ENCODE measurements at regions not wholly inside any gene's neighbourhood (a gene's known extent, or its start where the extent isn't known, plus 50 kb on each side); places are given as distances from the start of the nearest gene placed in this dataset.

- Histone ChIP-seq H3K9me2 (ENCODE audit: insufficient read depth) (no peaks in the 10 kb centered on the region), H3K4me3 (no peak overlapping the region), H3K79me2 (ENCODE audit: low read depth) (no peaks in the 10 kb centered on the region), H3K27me3 (ENCODE audit: insufficient read depth, low read depth) (peaks cover 30% of the 10 kb centered on the region; the same call in 1 of the 2 replicates), H3K4me2 (no peak overlapping the region), H3K27ac (no peak overlapping the region), H3K9me3 (ENCODE audit: insufficient read depth, low read depth) (no peaks in the 10 kb centered on the region), H4K20me1 (ENCODE audit: insufficient read depth) (no peaks in the 10 kb centered on the region), H2AFZ (no peak overlapping the region), H3K36me3 (ENCODE audit: low read depth) (no peaks in the 10 kb centered on the region), H3K4me1 (replicated peaks; ENCODE audit: insufficient read depth) (no peaks in the 10 kb centered on the region), H3F3A (ENCODE audit: insufficient read depth, low read depth) (no peaks in the 10 kb centered on the region)
- intact Hi-C loops (cut with micrococcal nuclease; ENCODE audit: unreplicated experiment), result no loop called here
- CTCF ChIA-PET, result no interaction called here
- no peak for DNase-seq
- no peak for TF ChIP-seq CTCF (conservative IDR thresholded peaks at IDR 0.05)
- no peak for TF ChIP-seq EZH2 (IDR thresholded peaks at IDR 0.05; ENCODE audit: low read depth)
- POLR2A ChIA-PET (ENCODE audit: unreplicated experiment), result no interaction called here
- no TSS peak for BruUV-seq (replicated peaks)
Observed at GRCh38 chr4:17251101-17251500, 260.8 kb downstream of the QDPR start.

GRCh38 chr4:17250591-17250990 is 261.3 kb downstream of the QDPR start:
- H3F3A ChIP-seq (ENCODE audit: insufficient read depth, low read depth), result no peaks in the 10 kb centered on the region
- no peak for DNase-seq
- no peaks in the 10 kb centered on the region for H3K36me3 ChIP-seq (ENCODE audit: low read depth)
- H4K20me1 ChIP-seq (ENCODE audit: insufficient read depth), result no peaks in the 10 kb centered on the region
- H3K9me2 ChIP-seq (ENCODE audit: insufficient read depth), result no peaks in the 10 kb centered on the region
- no peaks in the 10 kb centered on the region for H3K4me1 ChIP-seq (replicated peaks; ENCODE audit: insufficient read depth)
- H2AFZ ChIP-seq, result no peak overlapping the region
- intact Hi-C loops (cut with micrococcal nuclease; ENCODE audit: unreplicated experiment), result no loop called here
- no peaks in the 10 kb centered on the region for H3K9me3 ChIP-seq (ENCODE audit: insufficient read depth, low read depth)
- H3K79me2 ChIP-seq (ENCODE audit: low read depth), result no peaks in the 10 kb centered on the region
- no peak overlapping the region for H3K4me3 ChIP-seq
- H3K27ac ChIP-seq, result no peak overlapping the region
- TF ChIP-seq EZH2 (IDR thresholded peaks at IDR 0.05; ENCODE audit: low read depth), result no peak
- TF ChIP-seq CTCF (conservative IDR thresholded peaks at IDR 0.05), result no peak
- peaks cover 25% of the 10 kb centered on the region; the same call in 1 of the 2 replicates for H3K27me3 ChIP-seq (ENCODE audit: insufficient read depth, low read depth)
- CTCF ChIA-PET, result no interaction called here
- BruUV-seq (replicated peaks), result no TSS peak
- POLR2A ChIA-PET (ENCODE audit: unreplicated experiment), result no interaction called here
- H3K4me2 ChIP-seq, result no peak overlapping the region

- intact Hi-C loops (cut with micrococcal nuclease; ENCODE audit: unreplicated experiment), result no loop called here
- TF ChIP-seq EZH2 (IDR thresholded peaks at IDR 0.05; ENCODE audit: low read depth) (no peak), CTCF (conservative IDR thresholded peaks at IDR 0.05) (no peak)
- no peaks in the 10 kb centered on the region for H4K20me1 ChIP-seq (ENCODE audit: insufficient read depth)
- H2AFZ ChIP-seq, result no peak overlapping the region
- no peak overlapping the region for H3K4me2 ChIP-seq
- no peaks in the 10 kb centered on the region for H3K27me3 ChIP-seq (ENCODE audit: insufficient read depth, low read depth)
- no peaks in the 10 kb centered on the region for H3K4me1 ChIP-seq (replicated peaks; ENCODE audit: insufficient read depth)
- DNase-seq, result no peak
- H3K4me3 ChIP-seq, result no peak overlapping the region
- CTCF ChIA-PET, result no interaction called here
- H3K79me2 ChIP-seq (ENCODE audit: low read depth), result no peaks in the 10 kb centered on the region
- no peaks in the 10 kb centered on the region for H3K9me3 ChIP-seq (ENCODE audit: insufficient read depth, low read depth)
- POLR2A ChIA-PET (ENCODE audit: unreplicated experiment), result interaction anchor here (0.6 kb wide), 1 partner anchor 241 kb away, joined by 7 read pairs; no protein-coding TSS in a partner anchor
- no peaks in the 10 kb centered on the region for H3K36me3 ChIP-seq (ENCODE audit: low read depth)
- no peak overlapping the region for H3K27ac ChIP-seq
- no peaks in the 10 kb centered on the region for H3K9me2 ChIP-seq (ENCODE audit: insufficient read depth)
- BruUV-seq (replicated peaks), result no TSS peak
- no peaks in the 10 kb centered on the region for H3F3A ChIP-seq (ENCODE audit: insufficient read depth, low read depth)
Observed at GRCh38 chr4:17246656-17247055, 265.2 kb downstream of the QDPR start.
